Activated CD8-positive, alpha-beta T cell treated with anti-CD3 and anti-CD28 coated beads for 36 hours (primary cell): ENCODE measurements at regions not wholly inside any gene's neighbourhood (a gene's known extent, or its start where the extent isn't known, plus 50 kb on each side); places are given as distances from the start of the nearest gene placed in this dataset.

Source experiments
- ATAC-seq: fragments of 200-7000 bp; cut with Tn5 transposase; one replicate; pipeline ENCODE4 v1.10.0; 2021; ENCODE audit warnings: mild to moderate bottlenecking, moderate library complexity
- CTCF ChIA-PET: fragments of 350-600 bp; sonication (Branson Sonifier 250); formaldehyde crosslinking; loops from one replicate; lab custom pipeline; 2021; ENCODE audit warnings: antibody characterized with exemption; lab: Charles Lee
- POLR2A ChIA-PET: fragments of 350-600 bp; sonication (Branson Sonifier 250); formaldehyde crosslinking; loops from one replicate; lab custom pipeline; 2021; ENCODE audit warnings: antibody characterized with exemption; lab: Charles Lee
- DNase-seq: peaks from one replicate; pipeline ENCODE4 v3.0.0-alpha.2; 2020
- H3K27ac Mint-ChIP-seq: one replicate; pipeline ENCODE4 v1.8.0; 2021; ENCODE audit warnings: mild to moderate bottlenecking, mixed read lengths
- H3K27me3 Mint-ChIP-seq: one replicate; pipeline ENCODE4 v1.8.0; 2021; ENCODE audit warnings: mixed read lengths
- H3K36me3 Mint-ChIP-seq: one replicate; pipeline ENCODE4 v1.8.0; 2021; ENCODE audit warnings: low read depth, mixed read lengths
- H3K4me1 Mint-ChIP-seq: one replicate; pipeline ENCODE4 v1.8.0; 2021; ENCODE audit warnings: low read depth, mixed read lengths
- H3K4me3 Mint-ChIP-seq: one replicate; pipeline ENCODE4 v1.8.0; 2021; ENCODE audit warnings: mild to moderate bottlenecking, moderate library complexity, mixed read lengths
- H3K9me3 Mint-ChIP-seq: one replicate; pipeline ENCODE4 v1.8.0; 2021; ENCODE audit warnings: mixed read lengths
- intact Hi-C: fragments of 100-400 bp; cut with micrococcal nuclease; formaldehyde crosslinking; loops from one replicate; pipeline ENCODE4 v1.10.0; 2022
- TF ChIP-seq, protein P1 (sequence below): fragments of 200-600 bp; IDR thresholded peaks from one replicate; pipeline ENCODE4 v1.8.0; 2022; ENCODE audit warnings: antibody characterized with exemption, mild to moderate bottlenecking

DNA sequence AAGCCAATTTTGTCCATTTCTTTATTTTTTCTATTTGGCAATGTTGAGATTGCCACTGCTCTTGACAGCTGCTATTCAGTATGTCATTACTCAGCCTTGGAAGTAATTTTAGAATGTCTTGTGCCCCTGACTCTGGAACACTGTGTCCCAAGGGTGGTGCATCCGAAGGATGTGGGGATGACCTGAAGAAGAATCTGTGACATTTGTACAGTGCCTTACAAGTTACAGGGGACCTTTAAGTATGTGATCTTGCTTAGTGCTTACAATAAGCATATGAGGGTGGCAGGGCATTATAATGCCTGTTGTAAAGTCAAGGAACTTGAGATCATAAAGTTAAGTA lies 239.5 kb downstream of the REEP3 start:
- Mint-ChIP-seq H3K9me3 (no peaks in the 10 kb centered on the region), H3K27ac (no peak overlapping the region), H3K27me3 (peaks cover 4% of the 10 kb centered on the region), H3K4me1 (no peaks in the 10 kb centered on the region), H3K4me3 (no peak overlapping the region), H3K36me3 (no peaks in the 10 kb centered on the region)
- ChIA-PET CTCF (interaction anchor here (1.0 kb wide), 1 partner anchor 41 kb away, joined by 3 read pairs; no protein-coding TSS in a partner anchor), POLR2A (no interaction called here)
- TF ChIP-seq, protein P1, sequence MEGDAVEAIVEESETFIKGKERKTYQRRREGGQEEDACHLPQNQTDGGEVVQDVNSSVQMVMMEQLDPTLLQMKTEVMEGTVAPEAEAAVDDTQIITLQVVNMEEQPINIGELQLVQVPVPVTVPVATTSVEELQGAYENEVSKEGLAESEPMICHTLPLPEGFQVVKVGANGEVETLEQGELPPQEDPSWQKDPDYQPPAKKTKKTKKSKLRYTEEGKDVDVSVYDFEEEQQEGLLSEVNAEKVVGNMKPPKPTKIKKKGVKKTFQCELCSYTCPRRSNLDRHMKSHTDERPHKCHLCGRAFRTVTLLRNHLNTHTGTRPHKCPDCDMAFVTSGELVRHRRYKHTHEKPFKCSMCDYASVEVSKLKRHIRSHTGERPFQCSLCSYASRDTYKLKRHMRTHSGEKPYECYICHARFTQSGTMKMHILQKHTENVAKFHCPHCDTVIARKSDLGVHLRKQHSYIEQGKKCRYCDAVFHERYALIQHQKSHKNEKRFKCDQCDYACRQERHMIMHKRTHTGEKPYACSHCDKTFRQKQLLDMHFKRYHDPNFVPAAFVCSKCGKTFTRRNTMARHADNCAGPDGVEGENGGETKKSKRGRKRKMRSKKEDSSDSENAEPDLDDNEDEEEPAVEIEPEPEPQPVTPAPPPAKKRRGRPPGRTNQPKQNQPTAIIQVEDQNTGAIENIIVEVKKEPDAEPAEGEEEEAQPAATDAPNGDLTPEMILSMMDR = no peak
- ATAC-seq = no peak
- intact Hi-C loops = no loop called here
- no peak for DNase-seq

DNA sequence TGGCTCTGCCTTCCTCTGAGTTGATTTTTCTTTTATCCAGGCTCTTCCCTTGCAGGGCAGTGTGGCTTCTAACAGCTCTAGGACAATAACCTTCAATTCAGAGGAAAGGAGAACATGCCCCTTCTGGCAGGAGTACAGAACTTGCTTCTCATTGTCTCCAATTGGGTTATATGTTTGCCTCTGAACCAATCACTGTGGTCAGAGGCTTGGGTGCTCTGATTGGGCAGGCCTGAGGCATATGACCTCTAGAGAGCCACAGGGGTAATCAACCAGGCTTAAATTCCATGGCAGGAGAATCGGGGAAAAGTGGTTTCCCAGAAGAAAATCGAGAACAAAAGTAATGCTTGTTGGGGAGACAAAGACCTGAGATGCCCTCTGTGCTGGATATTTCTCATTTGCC lies 240.0 kb downstream of the REEP3 start:
- TF ChIP-seq, protein P1 = no peak
- H3K4me1 Mint-ChIP-seq = no peaks in the 10 kb centered on the region
- peaks cover 4% of the 10 kb centered on the region for H3K27me3 Mint-ChIP-seq
- intact Hi-C loops = no loop called here
- ChIA-PET CTCF (no interaction called here), POLR2A (no interaction called here)
- ATAC-seq = no peak
- H3K4me3 Mint-ChIP-seq = no peak overlapping the region
- H3K9me3 Mint-ChIP-seq = no peaks in the 10 kb centered on the region
- no peaks in the 10 kb centered on the region for H3K36me3 Mint-ChIP-seq
- DNase-seq = no peak
- no peak overlapping the region for H3K27ac Mint-ChIP-seq

DNA sequence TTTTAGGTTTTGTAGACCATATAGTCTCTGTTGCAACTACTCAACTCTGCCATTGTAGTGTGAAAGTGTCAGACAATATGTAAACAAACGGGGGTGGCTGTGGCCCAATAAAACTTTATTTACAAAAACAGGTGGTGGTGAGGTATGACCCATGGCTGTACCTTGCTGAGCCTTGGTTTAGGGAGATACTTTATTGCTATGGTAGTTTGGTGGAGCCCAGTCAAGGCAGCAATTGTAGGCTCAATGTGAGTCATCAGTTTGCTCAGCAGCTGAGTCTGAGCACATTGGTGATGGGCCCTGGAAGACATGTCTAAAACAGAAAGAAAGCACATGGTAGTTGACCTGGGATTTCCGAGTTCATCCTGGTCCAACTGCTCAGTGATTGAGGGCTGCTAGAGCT lies 242.5 kb downstream of the REEP3 start:
- ChIA-PET POLR2A (no interaction called here), CTCF (interaction anchor here (1.0 to 3.1 kb wide), 2 partner anchors 43 to 597 kb away, joined by 3 to 8 read pairs; no protein-coding TSS in a partner anchor)
- peaks cover 4% of the 10 kb centered on the region for H3K27me3 Mint-ChIP-seq
- H3K36me3 Mint-ChIP-seq = no peaks in the 10 kb centered on the region
- ATAC-seq (no peak), DNase-seq (no peak)
- intact Hi-C loops = no loop called here
- H3K27ac Mint-ChIP-seq = no peak overlapping the region
- H3K4me3 Mint-ChIP-seq = no peak overlapping the region
- H3K9me3 Mint-ChIP-seq = no peaks in the 10 kb centered on the region
- TF ChIP-seq, protein P1 = no peak
- no peaks in the 10 kb centered on the region for H3K4me1 Mint-ChIP-seq

DNA sequence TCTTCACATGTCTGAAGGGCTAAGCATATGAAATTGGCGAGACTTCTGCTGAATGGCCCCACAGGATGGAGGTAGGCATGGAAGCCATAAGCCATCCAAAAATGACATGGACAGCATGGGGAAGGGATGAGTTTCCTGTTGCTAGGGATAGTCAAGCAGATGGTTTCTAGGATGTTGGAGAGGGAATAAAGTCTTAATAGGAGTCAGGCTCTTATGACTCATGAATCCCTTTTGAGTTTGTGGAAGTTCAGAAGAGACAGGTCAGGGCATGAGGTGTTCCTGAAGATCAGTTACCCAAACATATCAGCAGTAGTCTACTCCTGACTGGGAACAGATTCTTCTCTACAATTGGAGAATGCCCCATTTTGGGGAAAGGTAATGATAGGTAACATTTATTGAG lies 243.9 kb downstream of the REEP3 start:
- Mint-ChIP-seq H3K27me3 (peaks cover 4% of the 10 kb centered on the region), H3K4me1 (no peaks in the 10 kb centered on the region)
- CTCF ChIA-PET = no interaction called here

DNA sequence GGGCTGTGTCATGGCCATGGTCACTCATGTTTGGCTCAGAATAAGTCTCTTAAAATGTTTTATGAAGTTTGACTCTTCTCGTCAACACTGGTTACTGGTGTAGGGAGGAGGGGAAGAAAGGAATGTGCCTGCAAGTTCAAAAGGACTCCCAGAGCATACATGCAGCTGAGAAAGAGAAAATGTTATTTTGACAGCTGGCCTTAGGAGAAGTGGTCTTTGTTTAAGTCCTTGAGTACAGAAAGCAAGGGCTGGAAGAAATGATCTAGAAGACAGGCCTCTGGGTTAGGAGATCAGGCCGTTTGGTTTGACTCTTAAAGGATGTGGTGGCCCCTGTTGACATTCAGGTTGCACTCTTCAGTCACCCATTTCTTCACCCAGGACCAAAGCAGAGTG lies 245.5 kb downstream of the REEP3 start:
- TF ChIP-seq, protein P1 = no peak
- intact Hi-C loops = no loop called here
- ChIA-PET CTCF (interaction anchor here (1.2 to 2.3 kb wide), 2 partner anchors 46 to 602 kb away, joined by 3 to 6 read pairs; no protein-coding TSS in a partner anchor), POLR2A (no interaction called here)
- ATAC-seq (no peak), DNase-seq (no peak)
- no peaks in the 10 kb centered on the region for H3K36me3 Mint-ChIP-seq
- no peak overlapping the region for H3K4me3 Mint-ChIP-seq
- H3K27me3 Mint-ChIP-seq = peaks cover 4% of the 10 kb centered on the region
- no peaks in the 10 kb centered on the region for H3K4me1 Mint-ChIP-seq
- H3K27ac Mint-ChIP-seq = no peak overlapping the region
- H3K9me3 Mint-ChIP-seq = no peaks in the 10 kb centered on the region

More for the DNA sequence above, 243.9 kb downstream of the REEP3 start:
- DNase-seq (no peak), ATAC-seq (no peak)
- POLR2A ChIA-PET = interaction anchor here (1.1 kb wide), 1 partner anchor 10 kb away, joined by 3 read pairs; no protein-coding TSS in a partner anchor
- Mint-ChIP-seq H3K27ac (no peak overlapping the region), H3K9me3 (no peaks in the 10 kb centered on the region), H3K36me3 (no peaks in the 10 kb centered on the region), H3K4me3 (no peak overlapping the region)
- TF ChIP-seq, protein P1 = no peak
- intact Hi-C loops = no loop called here
